DOHH2 (cell line): ENCODE measurements at regions not wholly inside any gene's neighbourhood (a gene's known extent, or its start where the extent isn't known, plus 50 kb on each side); places are given as distances from the start of the nearest gene placed in this dataset.

ENCODE experiments used
- H3F3A ChIP-seq: fragments of 200-600 bp; sonication (generic), shearing (Covaris generic); 2 replicates; pipeline ENCODE4 v1.6.0; 2016; ENCODE audit warnings: antibody characterized with exemption, mild to moderate bottlenecking; ENCODE audit not compliant: control insufficient read depth, insufficient read depth
- H3K27ac ChIP-seq: fragments of 200-600 bp; sonication (generic); 2 replicates; pipeline ENCODE4 v1.5.1; 2014; ENCODE audit warnings: low read depth, mild to moderate bottlenecking, low read length, moderate library complexity
- H3K27me3 ChIP-seq: fragments of 200-600 bp; sonication (generic); 2 replicates; pipeline ENCODE4 v1.6.1; 2014; ENCODE audit warnings: mild to moderate bottlenecking, low read length, mixed read lengths; ENCODE audit not compliant: control insufficient read depth
- H3K36me3 ChIP-seq: fragments of 200-600 bp; sonication (generic); 2 replicates; pipeline ENCODE4 v1.6.1; 2014; ENCODE audit warnings: mild to moderate bottlenecking, low read length, moderate library complexity, mixed read lengths; ENCODE audit not compliant: control insufficient read depth
- H3K4me1 ChIP-seq: fragments of 200-600 bp; sonication (generic); 2 replicates; pipeline ENCODE4 v1.6.1; 2014; ENCODE audit warnings: mild to moderate bottlenecking, low read length, mixed read lengths; ENCODE audit not compliant: control insufficient read depth
- H3K4me2 ChIP-seq: fragments of 200-600 bp; sonication (generic); 2 replicates; pipeline ENCODE4 v1.6.0; 2014; ENCODE audit warnings: mild to moderate bottlenecking, low read length, moderate library complexity
- H3K4me3 ChIP-seq: fragments of 200-600 bp; sonication (generic); 2 replicates; pipeline ENCODE4 v1.5.1; 2014; ENCODE audit warnings: mild to moderate bottlenecking, low read length, mixed read lengths
- H3K79me2 ChIP-seq: fragments of 200-600 bp; sonication (generic); 2 replicates; pipeline ENCODE4 v1.6.1; 2014; ENCODE audit warnings: mild to moderate bottlenecking, low read length, mixed read lengths; ENCODE audit not compliant: control insufficient read depth
- H3K9me2 ChIP-seq: fragments of 200-600 bp; sonication (generic); replicated peaks from 2 replicates; pipeline ENCODE4 v1.6.1; 2014; ENCODE audit warnings: mild to moderate bottlenecking, low read length, mixed read lengths; ENCODE audit not compliant: control insufficient read depth
- H3K9me3 ChIP-seq: fragments of 200-600 bp; sonication (generic); 2 replicates; pipeline ENCODE4 v1.6.1; 2014; ENCODE audit warnings: antibody characterized with exemption, low read length, mixed read lengths; ENCODE audit not compliant: control insufficient read depth, insufficient read depth
- H4K20me1 ChIP-seq: fragments of 200-600 bp; sonication (generic); 2 replicates; pipeline ENCODE4 v1.6.0; 2014; ENCODE audit warnings: low read depth, mild to moderate bottlenecking, antibody characterized with exemption, low read length, moderate library complexity; ENCODE audit not compliant: control insufficient read depth, insufficient read depth
- CTCF ChIP-seq: fragments of 200-600 bp; sonication (generic); IDR thresholded peaks from one replicate; pipeline ENCODE4 v1.5.1; 2014; ENCODE audit warnings: antibody characterized with exemption, mild to moderate bottlenecking, low read depth, low read length; ENCODE audit not compliant: poor library complexity, severe bottlenecking
- EZH2phosphoT487 ChIP-seq: fragments of 200-600 bp; sonication (generic); IDR thresholded peaks from 2 replicates; pipeline ENCODE4 v1.6.1; 2017; ENCODE audit warnings: borderline replicate concordance, mild to moderate bottlenecking, antibody characterized with exemption, low read length, moderate library complexity, mixed read lengths

GRCh38 chrX:81377329-81377728 is 175.4 kb downstream of the SH3BGRL start:
- TF ChIP-seq CTCF (peak; percentile 48), EZH2phosphoT487 (no peak)
- Histone ChIP-seq H3K4me2 (no peak overlapping the region), H3K9me3 (no peaks in the 10 kb centered on the region), H3K4me3 (no peak overlapping the region), H3K27ac (no peak overlapping the region), H3K4me1 (no peaks in the 10 kb centered on the region), H3F3A (no peaks in the 10 kb centered on the region), H3K9me2 (no peaks in the 10 kb centered on the region), H3K79me2 (no peaks in the 10 kb centered on the region), H3K27me3 (no peaks in the 10 kb centered on the region), H4K20me1 (no peaks in the 10 kb centered on the region), H3K36me3 (no peaks in the 10 kb centered on the region)

- H3K9me2 ChIP-seq: no peaks in the 10 kb centered on the region
- no peaks in the 10 kb centered on the region for H3K36me3 ChIP-seq
- no peaks in the 10 kb centered on the region for H3F3A ChIP-seq
- TF ChIP-seq EZH2phosphoT487: no peak
- TF ChIP-seq CTCF: no peak
- H3K4me1 ChIP-seq: no peaks in the 10 kb centered on the region
- H3K4me2 ChIP-seq: no peak overlapping the region
- H3K9me3 ChIP-seq: no peaks in the 10 kb centered on the region
- H3K27ac ChIP-seq: no peak overlapping the region
- H3K4me3 ChIP-seq: no peak overlapping the region
- H3K27me3 ChIP-seq: no peaks in the 10 kb centered on the region
- no peaks in the 10 kb centered on the region for H4K20me1 ChIP-seq
- no peaks in the 10 kb centered on the region for H3K79me2 ChIP-seq
Measured at GRCh38 chrX:81378560-81378959, 176.7 kb downstream of the SH3BGRL start.

GRCh38 chrX:81390237-81390636 is 188.3 kb downstream of the SH3BGRL start:
- no peak overlapping the region for H3K4me3 ChIP-seq
- H3K9me2 ChIP-seq: no peaks in the 10 kb centered on the region
- H3F3A ChIP-seq: no peaks in the 10 kb centered on the region
- no peaks in the 10 kb centered on the region for H3K27me3 ChIP-seq
- H3K9me3 ChIP-seq: no peaks in the 10 kb centered on the region
- no peaks in the 10 kb centered on the region for H3K36me3 ChIP-seq
- no peaks in the 10 kb centered on the region for H4K20me1 ChIP-seq
- H3K27ac ChIP-seq: no peak overlapping the region
- no peaks in the 10 kb centered on the region for H3K4me1 ChIP-seq
- H3K79me2 ChIP-seq: no peaks in the 10 kb centered on the region
- TF ChIP-seq CTCF (no peak), EZH2phosphoT487 (no peak)
- no peak overlapping the region for H3K4me2 ChIP-seq

- H3K4me1 ChIP-seq: no peaks in the 10 kb centered on the region
- H3K36me3 ChIP-seq: no peaks in the 10 kb centered on the region
- no peaks in the 10 kb centered on the region for H3K79me2 ChIP-seq
- no peaks in the 10 kb centered on the region for H3K9me3 ChIP-seq
- H3K4me2 ChIP-seq: no peak overlapping the region
- H4K20me1 ChIP-seq: no peaks in the 10 kb centered on the region
- no peak overlapping the region for H3K4me3 ChIP-seq
- no peak overlapping the region for H3K27ac ChIP-seq
- H3K27me3 ChIP-seq: no peaks in the 10 kb centered on the region
- TF ChIP-seq EZH2phosphoT487 (no peak), CTCF (no peak)
- H3K9me2 ChIP-seq: no peaks in the 10 kb centered on the region
- no peaks in the 10 kb centered on the region for H3F3A ChIP-seq
Measured at GRCh38 chrX:81392396-81392795, 190.5 kb downstream of the SH3BGRL start.
